Fibroblast of the aortic adventitia (primary cell): ENCODE measurements at regions not wholly inside any gene's neighbourhood (a gene's known extent, or its start where the extent isn't known, plus 50 kb on each side); places are given as distances from the start of the nearest gene placed in this dataset.

ENCODE experiments used
- DNase-seq: peaks from one replicate; pipeline ENCODE4 v3.0.0-alpha.2; 2010; ENCODE audit warnings: low read depth
- H3K4me3 ChIP-seq: 2 replicates; pipeline ENCODE4 v1.5.1; 2011; ENCODE audit warnings: low read depth, mild to moderate bottlenecking, control low read depth, low read length, moderate library complexity
- CTCF ChIP-seq: IDR thresholded peaks from 2 replicates; pipeline ENCODE4 v1.5.1; 2011; ENCODE audit warnings: mild to moderate bottlenecking, low read length, control low read depth, inconsistent platforms; ENCODE audit not compliant: insufficient read depth

- no peak overlapping the region for H3K4me3 ChIP-seq
- DNase-seq = peak; percentile 58
- no peak for TF ChIP-seq CTCF
Measured at GRCh38 chr5:96235008-96235910, 197.8 kb downstream of the PCSK1 start.

- no peak overlapping the region for H3K4me3 ChIP-seq
- no peak for DNase-seq
- TF ChIP-seq CTCF = no peak
Measured at GRCh38 chr5:96232602-96233001, 200.4 kb downstream of the PCSK1 start.

GRCh38 chr5:96229188-96229587, 203.9 kb downstream of the PCSK1 start:
- no peak for TF ChIP-seq CTCF

GRCh38 chr5:96228408-96228807, 204.6 kb downstream of the PCSK1 start:
- no peak overlapping the region for H3K4me3 ChIP-seq
- TF ChIP-seq CTCF = no peak
- DNase-seq = no peak

More at GRCh38 chr5:96229188-96229587, 203.9 kb downstream of the PCSK1 start:
- DNase-seq = no peak
- H3K4me3 ChIP-seq = no peak overlapping the region

GRCh38 chr5:96227957-96228356, 205.1 kb downstream of the PCSK1 start:
- no peak overlapping the region for H3K4me3 ChIP-seq
- no peak for DNase-seq
- TF ChIP-seq CTCF = no peak

GRCh38 chr5:96226941-96227552, 206.0 kb downstream of the PCSK1 start:
- DNase-seq = peak; percentile 96
- H3K4me3 ChIP-seq = no peak overlapping the region
- no peak for TF ChIP-seq CTCF
